ENCODE measurements at regions not wholly inside any gene's neighbourhood (a gene's known extent, or its start where the extent isn't known, plus 50 kb on each side); places are given as distances from the start of the nearest gene placed in this dataset.
"Not testable (repeated sequence)": the region's sequence is repeated elsewhere in the genome, so short reads cannot be mapped to it uniquely, and the experiment has no call there.

DNA sequence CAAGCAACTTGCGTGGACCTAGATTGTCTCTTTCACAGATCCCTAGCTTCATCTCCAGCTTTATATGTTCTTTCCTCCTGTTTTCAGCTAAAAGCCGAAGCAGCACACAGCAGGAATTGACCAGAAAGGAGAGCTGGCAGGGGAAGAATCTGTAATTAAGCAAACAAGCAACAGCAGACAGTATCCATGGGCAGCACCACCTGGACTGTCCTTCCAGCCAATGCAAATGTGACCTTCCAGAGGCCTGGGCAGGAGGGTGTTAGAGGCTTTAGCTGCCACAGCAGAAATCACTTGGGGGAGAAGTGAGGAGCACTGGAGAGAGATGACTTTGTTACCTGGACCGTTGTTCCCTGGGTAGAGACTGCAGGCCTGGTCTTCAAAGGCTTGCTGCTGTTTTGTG, 427.6 kb upstream of the GOT2 start:
- ATAC-seq (ENCODE audit: poor library complexity) (no peak), DNase-seq (no peak)
- intact Hi-C loops (cut with DNase I): no loop called here

DNA sequence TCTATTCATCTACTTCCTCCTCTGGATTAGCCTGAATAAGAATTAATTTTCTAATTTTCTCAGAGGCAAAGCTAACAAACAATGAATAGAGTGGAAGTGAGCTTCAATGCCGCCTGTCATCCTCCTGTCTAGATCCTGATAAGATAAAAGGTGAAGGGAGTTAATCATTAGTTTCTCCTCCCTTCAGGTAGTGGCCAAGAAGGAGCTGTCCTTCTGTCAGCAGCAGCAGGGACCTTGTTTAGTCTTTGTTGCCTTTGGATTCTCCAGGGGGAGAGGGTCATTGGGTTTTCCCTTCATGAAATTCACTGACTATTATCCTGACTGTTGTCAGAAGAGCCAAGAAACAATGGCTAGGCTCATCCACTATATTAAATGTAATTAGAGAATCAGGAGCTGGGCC, 420.2 kb upstream of the GOT2 start:
- no peak for ATAC-seq (ENCODE audit: poor library complexity)

GRCh38 chr16:59148769-59149155, 414.6 kb upstream of the GOT2 start:
- ATAC-seq (ENCODE audit: poor library complexity) (no peak), DNase-seq (no peak)
- intact Hi-C loops (cut with DNase I): no loop called here

More for the DNA sequence above, 420.2 kb upstream of the GOT2 start:
- no peak for DNase-seq
- intact Hi-C loops (cut with DNase I): no loop called here

GRCh38 chr16:59148056-59148768, 414.1 kb upstream of the GOT2 start:
- ATAC-seq (ENCODE audit: poor library complexity) (peak; percentile 27), DNase-seq (no peak)
- intact Hi-C loops (cut with DNase I): no loop called here

DNA sequence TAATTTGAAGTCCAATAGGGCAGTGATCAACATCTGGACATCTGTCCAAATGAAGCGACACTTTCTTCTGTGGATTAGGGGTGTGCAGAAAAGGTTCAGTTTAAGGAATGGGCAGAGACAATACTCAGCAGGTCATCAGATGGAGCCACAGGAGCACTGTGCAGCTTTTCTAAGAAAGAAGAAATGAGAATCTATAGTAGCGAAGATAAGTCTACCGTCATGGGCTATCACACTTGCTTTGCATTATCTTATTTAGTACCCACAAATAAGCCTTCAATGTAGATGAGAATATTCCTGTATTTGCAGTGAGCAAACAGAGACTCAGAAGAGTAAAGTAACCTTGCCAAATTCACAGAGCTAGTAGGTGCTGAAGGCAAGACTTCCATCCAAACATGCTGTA, 412.0 kb upstream of the GOT2 start:
- DNase-seq (no peak), ATAC-seq (ENCODE audit: poor library complexity) (no peak)
- intact Hi-C loops (cut with DNase I): no loop called here

- intact Hi-C loops (cut with DNase I): no loop called here
- ATAC-seq (ENCODE audit: poor library complexity): no peak
- no peak for DNase-seq
Observed at GRCh38 chr16:59144841-59145240, 410.7 kb upstream of the GOT2 start.

DNA sequence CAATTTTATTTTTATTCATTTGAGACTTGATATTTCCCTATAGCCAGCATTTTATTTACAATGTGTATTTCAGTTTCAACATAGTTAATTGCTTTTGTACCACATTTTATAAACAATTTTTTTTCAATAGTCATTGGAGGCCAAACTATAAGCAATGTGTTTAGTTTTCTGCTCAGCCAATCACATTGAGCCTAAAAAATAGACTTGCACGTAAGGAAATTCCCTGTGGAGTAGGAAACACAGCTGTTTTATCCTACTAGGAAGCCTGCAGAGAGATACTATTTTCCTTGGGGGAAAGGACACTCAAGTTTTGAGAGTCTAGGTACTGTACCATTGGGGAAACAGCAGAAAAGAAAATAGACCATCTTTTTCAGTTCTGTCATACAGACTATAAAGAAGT, 410.2 kb upstream of the GOT2 start:
- intact Hi-C loops (cut with DNase I): no loop called here
- ATAC-seq (ENCODE audit: poor library complexity): no peak

GRCh38 chr16:59126486-59126885, 392.4 kb upstream of the GOT2 start:
- intact Hi-C loops (cut with DNase I): no loop called here
- ATAC-seq (ENCODE audit: poor library complexity) (no peak), DNase-seq (no peak)

More for the DNA sequence above, 410.2 kb upstream of the GOT2 start:
- DNase-seq: no peak

DNA sequence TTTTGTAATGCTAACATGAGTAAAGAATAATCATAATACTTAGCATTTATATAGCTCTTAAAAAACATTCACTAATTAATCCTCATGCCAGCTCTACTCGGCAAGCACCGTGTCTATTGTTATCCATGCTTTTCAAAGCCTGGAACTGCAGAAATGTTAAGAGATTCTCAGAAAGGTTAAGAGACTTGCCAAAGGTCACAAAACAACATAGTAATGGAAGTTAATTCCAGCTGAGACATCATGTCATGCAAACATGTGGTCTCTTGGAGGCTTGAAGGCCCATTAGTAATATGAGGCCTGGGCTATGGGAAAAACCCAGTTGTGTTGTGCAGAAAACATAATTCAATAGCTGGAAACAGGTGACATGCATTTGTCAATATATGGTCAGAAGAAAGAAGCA, 389.9 kb upstream of the GOT2 start:
- intact Hi-C loops (cut with DNase I): no loop called here
- DNase-seq (no peak), ATAC-seq (ENCODE audit: poor library complexity) (no peak)

GRCh38 chr16:59123479-59123878, 389.4 kb upstream of the GOT2 start:
- DNase-seq (no peak), ATAC-seq (ENCODE audit: poor library complexity) (no peak)
- intact Hi-C loops (cut with DNase I): no loop called here

DNA sequence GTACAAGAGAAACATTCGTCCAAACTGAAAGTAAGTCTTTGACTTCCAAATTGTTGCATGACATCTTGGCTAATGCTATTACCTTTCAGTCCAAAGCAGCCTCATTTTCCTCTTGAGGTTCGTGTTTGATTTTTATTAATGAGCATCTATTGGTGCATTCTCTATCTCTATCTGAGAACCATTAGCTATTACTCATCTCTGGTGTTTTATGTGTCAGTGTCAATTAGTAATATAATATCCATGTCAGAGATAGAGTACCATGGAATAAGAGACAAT, 388.1 kb upstream of the GOT2 start:
- no peak for ATAC-seq (ENCODE audit: poor library complexity)
- DNase-seq: no peak

GRCh38 chr16:59121411-59122261, 387.5 kb upstream of the GOT2 start:
- DNase-seq (no peak), ATAC-seq (ENCODE audit: poor library complexity) (no peak)
- intact Hi-C loops (cut with DNase I): no loop called here

More for the DNA sequence above, 388.1 kb upstream of the GOT2 start:
- intact Hi-C loops (cut with DNase I): no loop called here

GRCh38 chr16:59116744-59117143, 382.6 kb upstream of the GOT2 start:
- ATAC-seq (ENCODE audit: poor library complexity) (no peak), DNase-seq (no peak)
- intact Hi-C loops (cut with DNase I): no loop called here

GRCh38 chr16:59114790-59115189, 380.7 kb upstream of the GOT2 start:
- intact Hi-C loops (cut with DNase I): no loop called here
- DNase-seq (no peak), ATAC-seq (ENCODE audit: poor library complexity) (no peak)

DNA sequence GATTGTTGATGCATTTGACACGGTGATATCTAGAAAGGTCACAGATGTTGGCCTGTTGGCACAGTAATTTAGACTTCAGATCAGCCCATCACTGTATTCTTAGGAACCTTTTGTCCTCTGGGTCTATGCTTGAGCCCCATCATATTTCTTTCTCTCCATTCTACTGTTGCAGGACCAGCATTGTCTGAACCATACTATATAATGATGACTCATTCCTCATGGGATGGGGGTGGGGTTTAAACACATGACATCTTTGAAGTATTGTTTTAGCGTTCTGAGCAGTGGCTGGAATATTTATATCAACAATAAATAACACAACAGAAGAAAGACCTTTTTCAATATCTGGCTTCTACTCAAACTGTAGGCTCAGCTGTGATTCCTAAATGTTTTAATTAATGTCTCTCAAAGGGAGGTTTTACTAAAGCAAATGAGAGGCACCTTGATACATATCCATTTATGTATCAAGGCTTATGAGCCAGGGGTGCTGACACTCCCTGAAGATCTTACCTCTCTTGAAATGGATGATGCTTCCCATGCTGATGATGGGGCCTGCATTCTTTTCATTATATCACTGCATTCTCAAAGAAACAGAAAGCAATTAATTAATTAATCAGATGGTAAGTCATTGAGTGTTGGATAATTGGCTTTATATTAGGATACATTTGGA, 379.0 kb upstream of the GOT2 start:
- no peak for ATAC-seq (ENCODE audit: poor library complexity)
- intact Hi-C loops (cut with DNase I): no loop called here
- no peak for DNase-seq

GRCh38 chr16:59111280-59111679, 377.2 kb upstream of the GOT2 start:
- ATAC-seq (ENCODE audit: poor library complexity) (no peak), DNase-seq (no peak)
- intact Hi-C loops (cut with DNase I): no loop called here

DNA sequence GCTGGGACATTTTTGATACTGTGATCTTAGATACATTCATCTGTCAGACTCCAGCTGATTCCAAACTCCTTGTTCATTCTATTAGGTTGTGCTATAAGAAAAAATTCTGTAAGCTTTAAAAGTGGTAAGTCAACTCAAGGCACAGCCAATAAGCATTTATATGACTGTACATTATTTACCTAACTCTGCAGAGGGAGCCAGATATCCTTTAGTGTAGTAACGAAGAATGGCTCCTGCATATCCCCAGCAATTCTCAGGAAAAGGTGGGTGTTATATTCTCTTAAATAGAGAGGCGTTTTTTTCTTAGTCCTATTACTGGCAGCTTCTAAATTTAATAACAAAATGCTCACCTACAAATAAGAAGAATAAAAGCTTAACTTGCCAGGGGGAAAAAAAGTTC, 374.3 kb upstream of the GOT2 start:
- ATAC-seq (ENCODE audit: poor library complexity) (no peak), DNase-seq (no peak)
- intact Hi-C loops (cut with DNase I): no loop called here

- ATAC-seq (ENCODE audit: poor library complexity); DNase-seq; intact Hi-C loops (cut with DNase I): not testable (repeated sequence)
Observed at GRCh38 chr16:59096682-59097081, 362.6 kb upstream of the GOT2 start.

GRCh38 chr16:59090541-59090940, 356.4 kb upstream of the GOT2 start:
- DNase-seq (no peak), ATAC-seq (ENCODE audit: poor library complexity) (no peak)
- intact Hi-C loops (cut with DNase I): no loop called here

DNA sequence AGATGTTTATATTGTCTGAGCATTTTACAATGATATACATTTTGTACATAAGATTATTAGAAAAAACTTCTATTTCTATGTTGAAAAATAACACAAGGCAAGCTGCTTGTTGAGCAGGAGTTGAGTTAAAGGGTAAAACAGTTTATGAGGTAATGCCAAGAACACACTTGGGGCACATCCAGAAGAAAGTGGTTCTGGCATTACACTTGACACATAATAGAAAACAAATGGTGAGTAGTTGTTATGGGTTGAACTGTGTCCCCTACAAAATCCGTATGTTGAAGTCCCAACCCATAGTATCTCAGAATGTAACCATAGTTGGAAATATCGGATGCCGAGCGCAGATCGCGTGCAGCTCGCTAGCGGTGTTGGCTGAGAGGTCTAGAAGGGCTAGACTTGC, 354.3 kb upstream of the GOT2 start:
- ATAC-seq (ENCODE audit: poor library complexity) (no peak), DNase-seq (no peak)
- intact Hi-C loops (cut with DNase I): no loop called here

Data from Right ventricle myocardium superior (tissue), 1 donor.